CD4-positive, alpha-beta T cell treated with Interleukin-4 for 4 hours (primary cell): ENCODE measurements at regions not wholly inside any gene's neighbourhood (a gene's known extent, or its start where the extent isn't known, plus 50 kb on each side); places are given as distances from the start of the nearest gene placed in this dataset.
"Not testable (repeated sequence)": the region's sequence is repeated elsewhere in the genome, so short reads cannot be mapped to it uniquely, and the experiment has no call there.

ENCODE experiments used
- DNase-seq: peaks from one replicate; pipeline ENCODE4 v3.0.0-alpha.2; 2020

- no peak for DNase-seq
Measured at GRCh38 chr5:143619040-143619439, 192.9 kb upstream of the HMHB1 start.

GRCh38 chr5:143618141-143618540, 193.8 kb upstream of the HMHB1 start:
- DNase-seq, result no peak

- no peak for DNase-seq
Measured at GRCh38 chr5:143614831-143615230, 197.1 kb upstream of the HMHB1 start.

GRCh38 chr5:143613329-143613728, 198.6 kb upstream of the HMHB1 start:
- no peak for DNase-seq

- DNase-seq, result no peak
Measured at GRCh38 chr5:143610946-143611345, 201.0 kb upstream of the HMHB1 start.

- peak; percentile 11 for DNase-seq
Measured at GRCh38 chr5:143606043-143606752, 202.7 kb upstream of the NR3C1 start.

- DNase-seq, result peak; percentile 28
Measured at GRCh38 chr5:143605403-143606005, 202.0 kb upstream of the NR3C1 start.

- no peak for DNase-seq
Measured at GRCh38 chr5:143601917-143602333, 198.4 kb upstream of the NR3C1 start.

GRCh38 chr5:143601357-143601756, 197.9 kb upstream of the NR3C1 start:
- DNase-seq, result no peak

- DNase-seq, result no peak
Measured at GRCh38 chr5:143600396-143601075, 197.1 kb upstream of the NR3C1 start.

- DNase-seq, result no peak
Measured at GRCh38 chr5:143599474-143599873, 196.0 kb upstream of the NR3C1 start.

GRCh38 chr5:143596824-143597223, 193.3 kb upstream of the NR3C1 start:
- no peak for DNase-seq

GRCh38 chr5:143594902-143595818, 191.7 kb upstream of the NR3C1 start:
- no peak for DNase-seq

- DNase-seq, result no peak
Measured at GRCh38 chr5:143593723-143594122, 190.2 kb upstream of the NR3C1 start.

- no peak for DNase-seq
Measured at GRCh38 chr5:143592648-143593047, 189.2 kb upstream of the NR3C1 start.

GRCh38 chr5:143588933-143589662, 185.6 kb upstream of the NR3C1 start:
- DNase-seq, result no peak

- not testable (repeated sequence) for DNase-seq
Measured at GRCh38 chr5:143588121-143588520, 184.6 kb upstream of the NR3C1 start.

GRCh38 chr5:143586781-143587362, 183.4 kb upstream of the NR3C1 start:
- no peak for DNase-seq

- DNase-seq, result no peak
Measured at GRCh38 chr5:143585970-143586369, 182.5 kb upstream of the NR3C1 start.

GRCh38 chr5:143583409-143583808, 179.9 kb upstream of the NR3C1 start:
- DNase-seq, result no peak

- no peak for DNase-seq
Measured at GRCh38 chr5:143582869-143583268, 179.4 kb upstream of the NR3C1 start.

- DNase-seq, result no peak
Measured at GRCh38 chr5:143582176-143582575, 178.7 kb upstream of the NR3C1 start.
